GM12878 (cell line): ENCODE measurements at regions not wholly inside any gene's neighbourhood (a gene's known extent, or its start where the extent isn't known, plus 50 kb on each side); places are given as distances from the start of the nearest gene placed in this dataset.

ENCODE experiments used
- ATAC-seq: fragments of 200-7000 bp; cut with Tn5 transposase; 3 replicates; pipeline ENCODE4 v1.9.1; 2020; ENCODE audit warnings: mild to moderate bottlenecking, moderate library complexity
- BruUV-seq: library from RNA; stranded (reverse); fragments of 400-500 nt; replicated peaks from 2 replicates; lab custom pipeline; 2021; lab: Mats Ljungman, UMichigan
- CTCF ChIA-PET: fragments of 300-600 bp; sonication (Branson Sonifier 250); formaldehyde crosslinking; extraction: SDS; loops from one replicate; lab custom pipeline; 2021; ENCODE audit warnings: inconsistent platforms; lab: Yijun Ruan, JAX
- POLR2A ChIA-PET: fragments of 350-600 bp; formaldehyde crosslinking; extraction: SDS; loops from one replicate; lab custom pipeline; 2021; ENCODE audit warnings: inconsistent platforms; lab: Charles Lee
- RAD21 ChIA-PET: fragments of 300-600 bp; sonication (Branson Sonifier 250); formaldehyde crosslinking; loops from one replicate; lab custom pipeline; 2023; ENCODE audit warnings: antibody characterized with exemption; ENCODE audit not compliant: unreplicated experiment; lab: Charles Lee
- SMC1A ChIA-PET: fragments of 300-600 bp; sonication (Branson Sonifier 250); formaldehyde crosslinking; loops from one replicate; lab custom pipeline; 2023; ENCODE audit not compliant: unreplicated experiment, uncharacterized antibody; lab: Charles Lee
- DNase-seq: peaks from one replicate; pipeline ENCODE4 v3.0.0-alpha.2; 2011; ENCODE audit warnings: low read depth, low spot score
- FAIRE-seq: peaks from 3 replicates; lab custom pipeline; 2011; peaks lifted over from hg19 to GRCh38; lab: Jason Lieb, UNC
- H2AFZ ChIP-seq: 2 replicates; pipeline ENCODE4 v1.6.0; 2011; ENCODE audit warnings: low read depth, low read length, control low read depth; ENCODE audit not compliant: control insufficient read depth
- H3K27ac ChIP-seq: 2 replicates; pipeline ENCODE4 v1.5.1; 2011; ENCODE audit warnings: control low read depth; ENCODE audit not compliant: control insufficient read depth, insufficient read depth
- H3K27me3 ChIP-seq, 2 experiments: replicated peaks in 1 of 2; 2 replicates each; pipeline versions ENCODE4 v1.6.0 to v1.6.1; 2011; ENCODE audit warnings: low read length in 1 of 2; ENCODE audit not compliant: control insufficient read depth in 2 of 2, insufficient read depth in 2 of 2
- H3K36me3 ChIP-seq, 2 experiments: 2 replicates each; pipeline ENCODE4 v1.5.1; 2011; ENCODE audit warnings: low read length in 1 of 2; ENCODE audit not compliant: control insufficient read depth in 2 of 2, insufficient read depth in 2 of 2
- H3K4me1 ChIP-seq: 2 replicates; pipeline ENCODE4 v1.6.1; 2011; ENCODE audit warnings: mild to moderate bottlenecking, low read length, moderate library complexity, mixed read lengths; ENCODE audit not compliant: control insufficient read depth, insufficient read depth
- H3K4me2 ChIP-seq: 2 replicates; pipeline ENCODE4 v1.6.0; 2011; ENCODE audit warnings: control low read depth; ENCODE audit not compliant: control insufficient read depth, insufficient read depth
- H3K4me3 ChIP-seq: fragments of 200-600 bp; sonication (generic); 2 replicates; pipeline ENCODE4 v1.5.1; 2016
- H3K79me2 ChIP-seq: 2 replicates; pipeline ENCODE4 v1.6.0; 2011; ENCODE audit warnings: low read length; ENCODE audit not compliant: control insufficient read depth, insufficient read depth
- H3K9ac ChIP-seq: 2 replicates; pipeline ENCODE4 v1.8.0; 2011; ENCODE audit warnings: low read length, control low read depth, mixed read lengths; ENCODE audit not compliant: control insufficient read depth, insufficient read depth
- H3K9me3 ChIP-seq: replicated peaks from 3 replicates; pipeline ENCODE4 v1.5.1; 2011; ENCODE audit warnings: mild to moderate bottlenecking, low read length; ENCODE audit not compliant: control insufficient read depth, insufficient read depth
- H4K20me1 ChIP-seq: 2 replicates; pipeline ENCODE4 v1.6.0; 2011; ENCODE audit not compliant: control insufficient read depth, insufficient read depth
- ATF2 ChIP-seq: IDR thresholded peaks from 2 replicates; pipeline ENCODE4 v1.6.1; 2012; ENCODE audit warnings: low read length, inconsistent platforms
- BACH1 ChIP-seq: fragments of 450-650 bp; IDR thresholded peaks from 2 replicates; pipeline ENCODE4 v1.6.1; 2017; ENCODE audit warnings: mild to moderate bottlenecking, borderline replicate concordance
- CHD2 ChIP-seq: IDR thresholded peaks from 2 replicates; pipeline ENCODE4 v1.6.1; 2011; ENCODE audit warnings: low read depth, low read length, improper control_type of control experiment, borderline replicate concordance
- CHD4 ChIP-seq: fragments of 200-600 bp; sonication (generic); IDR thresholded peaks from 2 replicates; pipeline ENCODE4 v1.6.1; 2016; ENCODE audit warnings: mild to moderate bottlenecking
- EED ChIP-seq: sonication (generic); IDR thresholded peaks from 2 replicates; pipeline ENCODE4 v1.6.1; 2016; ENCODE audit warnings: antibody characterized with exemption, low read depth
- IRF3 ChIP-seq: fragments of 450-650 bp; IDR thresholded peaks from 2 replicates; pipeline ENCODE4 v1.6.1; 2014; ENCODE audit warnings: mild to moderate bottlenecking
- MXI1 ChIP-seq: fragments of 150-350 bp; IDR thresholded peaks from 2 replicates; pipeline ENCODE4 v1.6.1; 2011; ENCODE audit warnings: low read depth, mild to moderate bottlenecking, inconsistent platforms, low read length, improper control_type of control experiment
- SKIL ChIP-seq: fragments of 450-650 bp; IDR thresholded peaks from 2 replicates; pipeline ENCODE4 v1.6.1; 2017; ENCODE audit warnings: mild to moderate bottlenecking, low read depth, inconsistent platforms; ENCODE audit not compliant: poor library complexity, severe bottlenecking
- STAT1 ChIP-seq: fragments of 450-650 bp; conservative IDR thresholded peaks from 2 replicates; pipeline ENCODE4 v1.6.1; 2014; ENCODE audit warnings: antibody characterized with exemption, mild to moderate bottlenecking
- TCF3 ChIP-seq: IDR thresholded peaks from 2 replicates; pipeline ENCODE4 v1.6.1; 2012; ENCODE audit warnings: low read depth, mild to moderate bottlenecking, low read length, borderline replicate concordance; ENCODE audit not compliant: insufficient read depth
- TCF7 ChIP-seq: IDR thresholded peaks from 2 replicates; pipeline ENCODE4 v1.6.1; 2014; ENCODE audit warnings: antibody characterized with exemption, borderline replicate concordance
- ZBTB11 ChIP-seq: fragments of 450-650 bp; formaldehyde crosslinking; IDR thresholded peaks from 2 replicates; pipeline ENCODE4 v1.5.0; 2022; ENCODE audit warnings: mild to moderate bottlenecking, missing genetic modification characterization
- ZNF687 ChIP-seq: fragments of 450-650 bp; IDR thresholded peaks from 2 replicates; pipeline ENCODE4 v1.6.1; 2017; ENCODE audit warnings: mild to moderate bottlenecking, moderate library complexity
- WGBS: methylation state at CpG from one replicate; pipeline ENCODE4 v1.1.6; 2016; ENCODE audit warnings: low lambda C conversion rate; ENCODE audit not compliant: insufficient replicate concordance, insufficient coverage; ENCODE audit errors: missing lambda C conversion rate; 5-methylcytosine and 5-hydroxymethylcytosine counted together
- in situ Hi-C: fragments of 300-500 bp; cut with MboI; formaldehyde crosslinking; loops from 9 replicates; pipeline ENCODE4 v1.14.3; 2018; ENCODE audit warnings: mixed read lengths
- intact Hi-C: fragments of 100-400 bp; cut with micrococcal nuclease; formaldehyde crosslinking; loops from one replicate; pipeline ENCODE4 v1.14.2; 2022; ENCODE audit not compliant: unreplicated experiment

GRCh38 chr11:134483291-134483690 is 71.2 kb upstream of the B3GAT1 start:
- no peak overlapping the region for H3K4me2 ChIP-seq
- intact Hi-C loops: no loop called here
- no peak overlapping the region for H3K27ac ChIP-seq
- CTCF ChIA-PET: no interaction called here
- H3K4me1 ChIP-seq: no peaks in the 10 kb centered on the region
- H3K4me3 ChIP-seq: no peak overlapping the region
- H4K20me1 ChIP-seq: no peaks in the 10 kb centered on the region
- RAD21 ChIA-PET: no interaction called here
- ATAC-seq: no peak
- SMC1A ChIA-PET: no interaction called here
- no peaks in the 10 kb centered on the region; a peak in 3 of 4 replicates for H3K27me3 ChIP-seq
- DNase-seq: no peak
- WGBS: 53% methylated on average over 14 of the region's 14 CpGs
- POLR2A ChIA-PET: no interaction called here
- no peaks in the 10 kb centered on the region for H3K36me3 ChIP-seq
- H2AFZ ChIP-seq: no peak overlapping the region
- no peaks in the 10 kb centered on the region for H3K9me3 ChIP-seq
- no peak for FAIRE-seq
- in situ Hi-C loops: no loop called here
- no peaks in the 10 kb centered on the region for H3K79me2 ChIP-seq
- no TSS peak for BruUV-seq
- no peak overlapping the region for H3K9ac ChIP-seq
- no peak for TF ChIP-seq CHD2
- TF ChIP-seq STAT1: no peak
- no peak for TF ChIP-seq ZNF687
- no peak for TF ChIP-seq EED
- no peak for TF ChIP-seq CHD4
- no peak for TF ChIP-seq MXI1
- TF ChIP-seq IRF3: no peak
- TF ChIP-seq TCF3: no peak
- TF ChIP-seq TCF7: no peak
- no peak for TF ChIP-seq ATF2
- no peak for TF ChIP-seq BACH1
- no peak for TF ChIP-seq ZBTB11 (CRISPR knock-in tag)
- no peak for TF ChIP-seq SKIL
